ENCODE measurements at regions not wholly inside any gene's neighbourhood (a gene's known extent, or its start where the extent isn't known, plus 50 kb on each side); places are given as distances from the start of the nearest gene placed in this dataset.
A peak's percentile ranks its signal among the peaks of the same experiment; 100 is the strongest.

DNA sequence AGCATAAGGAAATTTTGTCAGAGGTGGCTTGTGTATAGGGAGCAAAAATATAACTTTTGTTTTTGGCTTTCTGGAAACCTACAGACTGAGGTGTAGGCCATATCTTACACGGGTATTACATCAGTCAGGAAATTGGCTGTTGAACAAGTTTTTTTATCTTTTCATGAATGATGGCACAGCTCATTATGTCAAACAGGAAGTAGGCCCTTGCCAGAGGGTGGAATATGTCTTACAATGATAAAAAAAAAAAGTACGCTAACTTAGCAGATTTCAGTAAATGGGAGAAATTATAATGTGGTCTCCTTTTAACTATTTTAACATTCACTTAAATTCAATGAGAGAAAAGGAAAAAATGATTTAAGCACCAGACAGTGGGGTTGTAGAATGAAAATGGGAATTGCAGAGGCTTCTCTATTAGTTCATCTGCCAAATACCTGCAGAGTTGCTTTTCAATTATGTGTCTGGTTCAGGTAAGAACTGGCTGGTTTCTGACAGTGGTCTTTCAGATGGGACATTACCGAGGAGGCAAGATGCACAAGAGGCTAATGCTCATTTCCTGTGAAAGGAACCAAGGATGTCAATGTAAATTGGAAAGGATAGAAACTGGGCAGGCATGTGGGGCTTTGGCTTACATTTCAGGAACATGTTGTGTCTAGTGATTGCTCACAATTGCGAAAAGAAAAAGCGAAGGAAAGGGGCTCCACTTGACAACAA is 169.9 kb downstream of the NNT start:
- WGBS: 10% methylated on average over 4 of the region's 5 CpGs

DNA sequence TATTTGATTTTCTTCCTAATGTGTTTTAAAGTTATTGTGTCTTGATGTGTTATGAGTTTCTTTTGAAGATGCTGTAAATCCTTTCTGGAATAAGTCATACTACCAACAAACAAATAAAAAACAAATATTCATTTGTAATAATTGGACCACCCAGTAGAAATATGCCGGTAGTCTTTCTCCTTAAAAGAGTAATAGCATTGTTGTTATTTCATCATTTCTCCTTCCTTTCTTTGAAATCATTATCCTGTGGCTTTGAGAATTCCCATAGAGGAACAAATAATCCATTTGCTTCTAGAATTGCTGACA is 169.4 kb downstream of the NNT start:
- Histone ChIP-seq H4K8ac (ENCODE audit: low read length) (no peak overlapping the region), H3K4me2 (ENCODE audit: low read length, poor library complexity, severe bottlenecking) (no peak overlapping the region), H3K18ac (ENCODE audit: low read depth in 1 of 2, low read length in 2 of 2) (no peak overlapping the region), H3K9me3 (ENCODE audit: control insufficient read depth, low read length) (no peaks in the 10 kb centered on the region), H2BK5ac (ENCODE audit: low read depth, low read length, poor library complexity, severe bottlenecking) (no peak overlapping the region), H3K27me3 (ENCODE audit: control insufficient read depth in 1 of 2, insufficient read depth in 1 of 2, low read length in 2 of 2) (no peaks in the 10 kb centered on the region), H3K23ac (ENCODE audit: low read length in 2 of 2) (no peak overlapping the region), H4K91ac (ENCODE audit: low read length) (no peak overlapping the region), H2BK15ac (ENCODE audit: low read depth, poor library complexity, severe bottlenecking) (no peak overlapping the region), H3K79me1 (replicated peaks; ENCODE audit: low read length, poor library complexity, severe bottlenecking) (no peaks in the 10 kb centered on the region), H2AFZ (ENCODE audit: low read depth, low read length) (no peak overlapping the region), H3K14ac (ENCODE audit: low read length in 2 of 2) (no peak overlapping the region), H2AK5ac (ENCODE audit: low read length, severe bottlenecking) (no peak overlapping the region), H3K36me3 (ENCODE audit: control insufficient read depth in 1 of 2, insufficient read depth in 2 of 2, low read depth in 1 of 2, low read length in 2 of 2) (no peaks in the 10 kb centered on the region), H3K4ac (ENCODE audit: low read depth in 1 of 2, low read length in 2 of 2) (no peak overlapping the region), H2BK12ac (ENCODE audit: low read length in 2 of 2) (no peak overlapping the region), H3K27ac (ENCODE audit: low read length, poor library complexity, severe bottlenecking) (peak overlapping the region; percentile 99), H3K4me1 (ENCODE audit: control insufficient read depth, insufficient read depth, low read depth, low read length) (peaks cover 2% of the 10 kb centered on the region), H3K4me3 (ENCODE audit: insufficient read depth in 1 of 2, low read depth in 1 of 2, low read length in 2 of 2) (no peak overlapping the region), H3K9ac (ENCODE audit: low read length) (peak overlapping the region; percentile 53), H2BK120ac (ENCODE audit: low read depth, low read length) (no peak overlapping the region)
- no CpG with 5 or more reads among the region's 1 CpG for WGBS
- DNase-seq: no peak

More for the DNA sequence above, 169.9 kb downstream of the NNT start:
- Histone ChIP-seq H2BK12ac (ENCODE audit: low read length in 2 of 2) (peak overlapping the region in 1 of 2 experiments; percentile 66), H3K4me2 (ENCODE audit: low read length, poor library complexity, severe bottlenecking) (no peak overlapping the region), H3K36me3 (ENCODE audit: control insufficient read depth in 1 of 2, insufficient read depth in 2 of 2, low read depth in 1 of 2, low read length in 2 of 2) (no peaks in the 10 kb centered on the region), H4K8ac (ENCODE audit: low read length) (peak overlapping the region; percentile 55), H3K14ac (ENCODE audit: low read length in 2 of 2) (no peak overlapping the region), H2AFZ (ENCODE audit: low read depth, low read length) (no peak overlapping the region), H2BK120ac (ENCODE audit: low read depth, low read length) (peak overlapping the region; percentile 49), H3K27ac (ENCODE audit: low read length, poor library complexity, severe bottlenecking) (peak overlapping the region; percentile 99), H2AK5ac (ENCODE audit: low read length, severe bottlenecking) (peak overlapping the region; percentile 68), H3K4ac (ENCODE audit: low read depth in 1 of 2, low read length in 2 of 2) (no peak overlapping the region), H3K9me3 (ENCODE audit: control insufficient read depth, low read length) (no peaks in the 10 kb centered on the region), H2BK5ac (ENCODE audit: low read depth, low read length, poor library complexity, severe bottlenecking) (peak overlapping the region; percentile 87), H3K18ac (ENCODE audit: low read depth in 1 of 2, low read length in 2 of 2) (peak overlapping the region in 1 of 2 experiments; percentile 91), H3K9ac (ENCODE audit: low read length) (peak overlapping the region; percentile 53), H3K4me3 (ENCODE audit: insufficient read depth in 1 of 2, low read depth in 1 of 2, low read length in 2 of 2) (no peak overlapping the region), H3K23ac (ENCODE audit: low read length in 2 of 2) (no peak overlapping the region), H2BK15ac (ENCODE audit: low read depth, poor library complexity, severe bottlenecking) (no peak overlapping the region), H3K27me3 (ENCODE audit: control insufficient read depth in 1 of 2, insufficient read depth in 1 of 2, low read length in 2 of 2) (no peaks in the 10 kb centered on the region), H3K4me1 (ENCODE audit: control insufficient read depth, insufficient read depth, low read depth, low read length) (peaks cover 2% of the 10 kb centered on the region), H4K91ac (ENCODE audit: low read length) (no peak overlapping the region), H3K79me1 (replicated peaks; ENCODE audit: low read length, poor library complexity, severe bottlenecking) (no peaks in the 10 kb centered on the region)
- peak; percentile 54 for DNase-seq

DNA sequence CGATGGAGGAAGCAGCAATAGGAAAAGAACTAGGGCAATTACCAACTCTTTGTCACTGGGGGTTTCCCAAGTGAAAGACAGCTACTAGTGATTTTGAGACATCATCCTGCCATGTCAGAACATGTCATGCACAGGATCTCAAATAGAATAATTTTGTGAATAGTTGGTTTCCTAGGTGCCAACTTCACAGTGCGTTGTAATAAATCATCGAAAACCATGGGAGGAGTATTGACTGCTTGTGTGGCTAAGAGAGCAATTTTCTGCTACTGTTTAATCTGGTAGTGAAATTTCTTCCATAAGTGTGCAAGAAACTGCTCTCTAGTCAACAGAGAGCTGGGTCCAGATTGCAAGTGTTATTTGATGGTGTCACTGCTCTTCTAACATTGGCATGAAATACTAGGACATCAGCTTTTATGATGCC is 168.6 kb downstream of the NNT start:
- no peak overlapping the region for H3K4me2 ChIP-seq (ENCODE audit: low read length, poor library complexity, severe bottlenecking)
- no peak overlapping the region for H2BK12ac ChIP-seq (ENCODE audit: low read length in 2 of 2)
- H2BK120ac ChIP-seq (ENCODE audit: low read depth, low read length): no peak overlapping the region
- H3K27me3 ChIP-seq (ENCODE audit: control insufficient read depth in 1 of 2, insufficient read depth in 1 of 2, low read length in 2 of 2): no peaks in the 10 kb centered on the region
- H3K14ac ChIP-seq (ENCODE audit: low read length in 2 of 2): no peak overlapping the region
- H3K18ac ChIP-seq (ENCODE audit: low read depth in 1 of 2, low read length in 2 of 2): peak overlapping the region in 1 of 2 experiments; percentile 21
- no peak for DNase-seq
- H3K9me3 ChIP-seq (ENCODE audit: control insufficient read depth, low read length): no peaks in the 10 kb centered on the region
- no peaks in the 10 kb centered on the region for H3K79me1 ChIP-seq (replicated peaks; ENCODE audit: low read length, poor library complexity, severe bottlenecking)
- H3K4me3 ChIP-seq (ENCODE audit: insufficient read depth in 1 of 2, low read depth in 1 of 2, low read length in 2 of 2): no peak overlapping the region
- H2AK5ac ChIP-seq (ENCODE audit: low read length, severe bottlenecking): no peak overlapping the region
- H3K4me1 ChIP-seq (ENCODE audit: control insufficient read depth, insufficient read depth, low read depth, low read length): peaks cover 2% of the 10 kb centered on the region
- no peak overlapping the region for H4K91ac ChIP-seq (ENCODE audit: low read length)
- H4K8ac ChIP-seq (ENCODE audit: low read length): no peak overlapping the region
- H3K27ac ChIP-seq (ENCODE audit: low read length, poor library complexity, severe bottlenecking): no peak overlapping the region
- no peak overlapping the region for H3K4ac ChIP-seq (ENCODE audit: low read depth in 1 of 2, low read length in 2 of 2)
- over 99% methylated on average over 3 of the region's 3 CpGs for WGBS
- no peak overlapping the region for H2BK15ac ChIP-seq (ENCODE audit: low read depth, poor library complexity, severe bottlenecking)
- H2AFZ ChIP-seq (ENCODE audit: low read depth, low read length): no peak overlapping the region
- H3K36me3 ChIP-seq (ENCODE audit: control insufficient read depth in 1 of 2, insufficient read depth in 2 of 2, low read depth in 1 of 2, low read length in 2 of 2): no peaks in the 10 kb centered on the region
- H3K23ac ChIP-seq (ENCODE audit: low read length in 2 of 2): no peak overlapping the region
- H3K9ac ChIP-seq (ENCODE audit: low read length): no peak overlapping the region
- H2BK5ac ChIP-seq (ENCODE audit: low read depth, low read length, poor library complexity, severe bottlenecking): no peak overlapping the region

DNA sequence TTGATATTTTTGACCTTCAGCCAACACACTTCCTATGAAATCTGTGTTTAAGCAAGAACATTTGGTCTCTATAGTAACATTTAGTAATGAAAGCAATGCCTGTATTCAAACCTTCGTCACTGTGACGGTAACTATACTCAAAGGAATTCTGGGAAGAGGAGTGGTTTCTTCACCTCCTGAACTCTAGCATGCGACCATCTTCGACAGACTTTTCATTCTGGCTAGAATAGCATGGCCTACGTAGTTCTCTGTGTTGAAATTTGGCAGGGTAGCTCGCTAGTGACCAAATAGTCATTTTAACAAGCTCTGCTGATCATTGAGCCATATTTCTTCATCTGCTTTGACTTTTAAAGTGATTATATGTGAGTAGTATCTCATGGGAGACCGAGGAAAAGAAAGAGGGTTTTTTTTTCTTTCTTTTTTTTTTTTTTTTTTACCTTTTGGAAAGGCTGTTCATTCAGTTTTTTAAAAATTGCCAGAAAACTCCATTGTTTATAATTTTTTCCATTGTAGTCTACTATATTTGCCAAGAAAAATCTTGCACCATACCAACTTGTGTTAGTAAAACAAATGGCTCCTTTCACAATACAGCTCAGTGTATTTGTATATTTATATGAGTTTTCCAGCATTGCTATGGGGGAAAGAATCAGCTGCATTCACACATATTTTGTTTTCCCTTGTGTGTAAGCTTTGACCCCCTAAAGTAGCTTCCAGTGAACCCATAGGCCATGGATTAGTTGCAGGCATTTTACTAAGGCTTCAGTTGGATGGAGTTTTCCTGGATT is 166.8 kb downstream of the NNT start:
- Histone ChIP-seq H3K4ac (ENCODE audit: low read depth in 1 of 2, low read length in 2 of 2) (no peak overlapping the region), H4K91ac (ENCODE audit: low read length) (no peak overlapping the region), H2AK5ac (ENCODE audit: low read length, severe bottlenecking) (no peak overlapping the region), H3K14ac (ENCODE audit: low read length in 2 of 2) (no peak overlapping the region), H3K79me1 (replicated peaks; ENCODE audit: low read length, poor library complexity, severe bottlenecking) (no peaks in the 10 kb centered on the region), H3K9ac (ENCODE audit: low read length) (peak overlapping the region; percentile 90), H2AFZ (ENCODE audit: low read depth, low read length) (no peak overlapping the region), H2BK120ac (ENCODE audit: low read depth, low read length) (peak overlapping the region; percentile 34), H3K4me1 (ENCODE audit: control insufficient read depth, insufficient read depth, low read depth, low read length) (peaks cover 2% of the 10 kb centered on the region), H3K27ac (ENCODE audit: low read length, poor library complexity, severe bottlenecking) (no peak overlapping the region), H3K9me3 (ENCODE audit: control insufficient read depth, low read length) (no peaks in the 10 kb centered on the region), H3K4me2 (ENCODE audit: low read length, poor library complexity, severe bottlenecking) (no peak overlapping the region), H4K8ac (ENCODE audit: low read length) (no peak overlapping the region), H2BK5ac (ENCODE audit: low read depth, low read length, poor library complexity, severe bottlenecking) (no peak overlapping the region), H3K18ac (ENCODE audit: low read depth in 1 of 2, low read length in 2 of 2) (no peak overlapping the region), H2BK15ac (ENCODE audit: low read depth, poor library complexity, severe bottlenecking) (no peak overlapping the region), H3K23ac (ENCODE audit: low read length in 2 of 2) (no peak overlapping the region), H3K27me3 (ENCODE audit: control insufficient read depth in 1 of 2, insufficient read depth in 1 of 2, low read length in 2 of 2) (no peaks in the 10 kb centered on the region), H2BK12ac (ENCODE audit: low read length in 2 of 2) (no peak overlapping the region), H3K36me3 (ENCODE audit: control insufficient read depth in 1 of 2, insufficient read depth in 2 of 2, low read depth in 1 of 2, low read length in 2 of 2) (no peaks in the 10 kb centered on the region), H3K4me3 (ENCODE audit: insufficient read depth in 1 of 2, low read depth in 1 of 2, low read length in 2 of 2) (peak overlapping the region in 1 of 2 experiments; percentile 41)
- 96% methylated on average over 7 of the region's 7 CpGs for WGBS
- DNase-seq: peak; percentile 46
